Mesendoderm (in vitro differentiated cells): ENCODE measurements at regions not wholly inside any gene's neighbourhood (a gene's known extent, or its start where the extent isn't known, plus 50 kb on each side); places are given as distances from the start of the nearest gene placed in this dataset.

Source experiments
- DNase-seq: peaks from one replicate; pipeline ENCODE4 v3.0.0; 2013
- H2AK5ac ChIP-seq: 2 replicates; pipeline ENCODE4 v1.6.1; 2013; ENCODE audit warnings: low read length, inconsistent platforms
- H2BK120ac ChIP-seq: 2 replicates; pipeline ENCODE4 v1.6.1; 2013; ENCODE audit warnings: low read depth, mild to moderate bottlenecking, low read length, moderate library complexity, mixed read lengths
- H2BK15ac ChIP-seq: replicated peaks from 2 replicates; pipeline ENCODE4 v1.6.1; 2013; ENCODE audit warnings: low read depth, mild to moderate bottlenecking, moderate library complexity
- H2BK5ac ChIP-seq: 2 replicates; pipeline ENCODE4 v1.6.1; 2013; ENCODE audit warnings: low read length, inconsistent platforms
- H3K18ac ChIP-seq: 2 replicates; pipeline ENCODE4 v1.6.1; 2013; ENCODE audit warnings: mild to moderate bottlenecking, low read length, mixed read lengths
- H3K23ac ChIP-seq: one replicate; pipeline ENCODE4 v1.6.1; 2013; ENCODE audit warnings: low read length
- H3K27ac ChIP-seq: 2 replicates; pipeline ENCODE4 v1.5.1; 2013; ENCODE audit warnings: low read depth, mild to moderate bottlenecking, inconsistent platforms, low read length, moderate library complexity
- H3K27me3 ChIP-seq: 2 replicates; pipeline ENCODE4 v1.6.1; 2013; ENCODE audit warnings: low read length, control low read depth, mild to moderate bottlenecking, inconsistent platforms; ENCODE audit not compliant: insufficient read depth, poor library complexity
- H3K36me3 ChIP-seq: 2 replicates; pipeline ENCODE4 v1.6.1; 2013; ENCODE audit warnings: low read length, inconsistent platforms; ENCODE audit not compliant: control insufficient read depth, insufficient read depth
- H3K4ac ChIP-seq: one replicate; pipeline ENCODE4 v1.6.1; 2013; ENCODE audit warnings: low read depth, mild to moderate bottlenecking, low read length, moderate library complexity
- H3K4me1 ChIP-seq: 2 replicates; pipeline ENCODE4 v1.6.1; 2013; ENCODE audit warnings: low read depth, low read length, inconsistent platforms; ENCODE audit not compliant: control insufficient read depth
- H3K4me2 ChIP-seq: 2 replicates; pipeline ENCODE4 v1.6.1; 2013; ENCODE audit warnings: low read length
- H3K4me3 ChIP-seq: 2 replicates; pipeline ENCODE4 v1.5.1; 2013; ENCODE audit warnings: mild to moderate bottlenecking, low read length
- H3K56ac ChIP-seq: one replicate; pipeline ENCODE4 v1.6.1; 2013; ENCODE audit warnings: low read length
- H3K79me1 ChIP-seq: 2 replicates; pipeline ENCODE4 v1.6.1; 2013; ENCODE audit warnings: low read length, inconsistent platforms
- H3K79me2 ChIP-seq: 2 replicates; pipeline ENCODE4 v1.6.1; 2013; ENCODE audit warnings: mild to moderate bottlenecking, low read length; ENCODE audit not compliant: control insufficient read depth, insufficient read depth
- H3K9ac ChIP-seq: 2 replicates; pipeline ENCODE4 v1.6.1; 2013; ENCODE audit warnings: low read length, inconsistent platforms
- H4K5ac ChIP-seq: one replicate; pipeline ENCODE4 v1.6.1; 2013; ENCODE audit warnings: low read length
- H4K8ac ChIP-seq: one replicate; pipeline ENCODE4 v1.6.1; 2013; ENCODE audit warnings: low read depth, mild to moderate bottlenecking, control low read depth, low read length, moderate library complexity
- WGBS: extraction: QIAGEN DNeasy Blood & Tissue Kit; methylation state at CpG from one replicate; pipeline ENCODE4 v1.1.7; 2013; ENCODE audit warnings: low lambda C conversion rate, missing lambda C conversion rate; ENCODE audit not compliant: insufficient coverage; ENCODE audit errors: extremely low coverage; 5-methylcytosine and 5-hydroxymethylcytosine counted together

- no peak overlapping the region for H4K8ac ChIP-seq
- no peak overlapping the region for H3K4me2 ChIP-seq
- no peak overlapping the region for H3K27ac ChIP-seq
- no peak overlapping the region for H2BK5ac ChIP-seq
- H3K9ac ChIP-seq = no peak overlapping the region
- H3K4me3 ChIP-seq = no peak overlapping the region
- no peak overlapping the region for H2BK15ac ChIP-seq
- H3K18ac ChIP-seq = no peak overlapping the region
- no peak for DNase-seq
- H3K27me3 ChIP-seq = no peaks in the 10 kb centered on the region
- no peak overlapping the region for H2AK5ac ChIP-seq
- no peak overlapping the region for H3K4ac ChIP-seq
- H3K4me1 ChIP-seq = no peaks in the 10 kb centered on the region
- WGBS = no CpG with 5 or more reads among the region's 2 CpGs
- H4K5ac ChIP-seq = no peak overlapping the region
- H3K23ac ChIP-seq = no peak overlapping the region
- H3K79me1 ChIP-seq = no peaks in the 10 kb centered on the region
- no peak overlapping the region for H3K56ac ChIP-seq
- H2BK120ac ChIP-seq = no peak overlapping the region
- no peaks in the 10 kb centered on the region for H3K36me3 ChIP-seq
- no peaks in the 10 kb centered on the region for H3K79me2 ChIP-seq
These were observed 703.4 kb downstream of the TBC1D22A start for GRCh38 chr22:47465809-47466208.

GRCh38 chr22:47465222-47465621 is 702.8 kb downstream of the TBC1D22A start:
- Histone ChIP-seq H3K4me2 (no peak overlapping the region), H2BK15ac (no peak overlapping the region), H2BK120ac (no peak overlapping the region), H3K79me1 (no peaks in the 10 kb centered on the region), H3K4me1 (no peaks in the 10 kb centered on the region), H3K27me3 (no peaks in the 10 kb centered on the region), H3K4me3 (no peak overlapping the region), H3K18ac (no peak overlapping the region), H3K23ac (no peak overlapping the region), H3K4ac (no peak overlapping the region), H3K9ac (no peak overlapping the region), H3K56ac (no peak overlapping the region), H3K36me3 (no peaks in the 10 kb centered on the region), H2AK5ac (no peak overlapping the region), H4K8ac (no peak overlapping the region), H2BK5ac (no peak overlapping the region), H3K79me2 (no peaks in the 10 kb centered on the region), H3K27ac (no peak overlapping the region), H4K5ac (no peak overlapping the region)
- no CpG with 5 or more reads among the region's 8 CpGs for WGBS
- DNase-seq = no peak

- Histone ChIP-seq H4K8ac (no peak overlapping the region), H3K36me3 (no peaks in the 10 kb centered on the region), H3K56ac (no peak overlapping the region), H3K4me1 (no peaks in the 10 kb centered on the region), H3K4me2 (no peak overlapping the region), H3K4ac (no peak overlapping the region), H3K79me1 (no peaks in the 10 kb centered on the region), H3K79me2 (no peaks in the 10 kb centered on the region), H2BK15ac (no peak overlapping the region), H3K4me3 (no peak overlapping the region), H3K23ac (no peak overlapping the region), H4K5ac (no peak overlapping the region), H3K9ac (no peak overlapping the region), H2BK120ac (no peak overlapping the region), H3K27me3 (no peaks in the 10 kb centered on the region), H2AK5ac (no peak overlapping the region), H2BK5ac (no peak overlapping the region), H3K18ac (no peak overlapping the region), H3K27ac (no peak overlapping the region)
- no CpG with 5 or more reads among the region's 8 CpGs for WGBS
- no peak for DNase-seq
These were observed 700.8 kb downstream of the TBC1D22A start for GRCh38 chr22:47463220-47463619.

- Histone ChIP-seq H3K23ac (no peak overlapping the region), H3K18ac (no peak overlapping the region), H3K4ac (no peak overlapping the region), H3K4me3 (peak overlapping the region; percentile 15), H2BK5ac (no peak overlapping the region), H4K5ac (no peak overlapping the region), H2BK15ac (no peak overlapping the region), H3K4me1 (no peaks in the 10 kb centered on the region), H3K79me1 (no peaks in the 10 kb centered on the region), H2BK120ac (no peak overlapping the region), H3K9ac (no peak overlapping the region), H3K4me2 (no peak overlapping the region), H3K27ac (no peak overlapping the region), H3K56ac (no peak overlapping the region), H4K8ac (no peak overlapping the region), H3K79me2 (no peaks in the 10 kb centered on the region), H3K36me3 (no peaks in the 10 kb centered on the region), H2AK5ac (no peak overlapping the region), H3K27me3 (no peaks in the 10 kb centered on the region)
- no peak for DNase-seq
- WGBS = no CpG with 5 or more reads among the region's 5 CpGs
These were observed 698.4 kb downstream of the TBC1D22A start for GRCh38 chr22:47460861-47461260.

- Histone ChIP-seq H4K8ac (no peak overlapping the region), H2BK15ac (no peak overlapping the region), H3K4me3 (no peak overlapping the region), H2BK120ac (no peak overlapping the region), H3K18ac (no peak overlapping the region), H3K4ac (no peak overlapping the region), H3K27ac (no peak overlapping the region), H3K27me3 (no peaks in the 10 kb centered on the region), H3K79me2 (no peaks in the 10 kb centered on the region), H3K56ac (no peak overlapping the region), H4K5ac (no peak overlapping the region), H3K23ac (no peak overlapping the region), H2BK5ac (no peak overlapping the region), H3K9ac (no peak overlapping the region), H2AK5ac (no peak overlapping the region), H3K79me1 (no peaks in the 10 kb centered on the region), H3K4me2 (no peak overlapping the region), H3K36me3 (no peaks in the 10 kb centered on the region), H3K4me1 (no peaks in the 10 kb centered on the region)
- DNase-seq = no peak
- WGBS = no CpG with 5 or more reads among the region's 3 CpGs
These were observed 697.7 kb downstream of the TBC1D22A start for GRCh38 chr22:47460176-47460575.

- Histone ChIP-seq H3K9ac (no peak overlapping the region), H3K4me2 (no peak overlapping the region), H4K8ac (no peak overlapping the region), H3K27me3 (no peaks in the 10 kb centered on the region), H3K79me2 (no peaks in the 10 kb centered on the region), H3K4me3 (no peak overlapping the region), H3K79me1 (no peaks in the 10 kb centered on the region), H2BK120ac (no peak overlapping the region), H3K4ac (no peak overlapping the region), H4K5ac (no peak overlapping the region), H3K36me3 (no peaks in the 10 kb centered on the region), H3K56ac (no peak overlapping the region), H3K18ac (no peak overlapping the region), H3K27ac (no peak overlapping the region), H3K4me1 (no peaks in the 10 kb centered on the region), H3K23ac (no peak overlapping the region), H2AK5ac (no peak overlapping the region), H2BK15ac (no peak overlapping the region), H2BK5ac (no peak overlapping the region)
- no CpG with 5 or more reads among the region's 8 CpGs for WGBS
- DNase-seq = no peak
These were observed 695.9 kb downstream of the TBC1D22A start for GRCh38 chr22:47458348-47458747.
